H9 (cell line): ENCODE measurements at regions not wholly inside any gene's neighbourhood (a gene's known extent, or its start where the extent isn't known, plus 50 kb on each side); places are given as distances from the start of the nearest gene placed in this dataset.

ENCODE experiments used
- DNase-seq: peaks from one replicate; pipeline ENCODE4 v3.0.0-alpha.2; 2017
- H2AFZ ChIP-seq: one replicate; pipeline ENCODE4 v1.6.1; 2013; ENCODE audit warnings: mild to moderate bottlenecking, low read length, control low read depth, moderate library complexity
- H2AK5ac ChIP-seq: 2 replicates; pipeline ENCODE4 v1.6.1; 2013; ENCODE audit warnings: low read length, control low read depth, mixed read lengths; ENCODE audit not compliant: insufficient read length
- H2BK120ac ChIP-seq: one replicate; pipeline ENCODE4 v1.6.1; 2013; ENCODE audit warnings: low read depth, mild to moderate bottlenecking, low read length, control low read depth, inconsistent platforms; ENCODE audit not compliant: poor library complexity, severe bottlenecking
- H2BK12ac ChIP-seq: 2 replicates; pipeline ENCODE4 v1.6.1; 2013; ENCODE audit warnings: low read length, control low read depth, mixed read lengths, low read depth; ENCODE audit not compliant: insufficient read length
- H2BK15ac ChIP-seq: 2 replicates; pipeline ENCODE4 v1.6.1; 2013; ENCODE audit warnings: low read depth, low read length, control low read depth
- H2BK20ac ChIP-seq: one replicate; pipeline ENCODE4 v1.6.1; 2013; ENCODE audit warnings: low read depth, mild to moderate bottlenecking, low read length, control low read depth, inconsistent platforms; ENCODE audit not compliant: poor library complexity, severe bottlenecking
- H2BK5ac ChIP-seq: 2 replicates; pipeline ENCODE4 v1.6.1; 2013; ENCODE audit warnings: low read length, control low read depth, mixed read lengths; ENCODE audit not compliant: insufficient read length
- H3K14ac ChIP-seq: 2 replicates; pipeline ENCODE4 v1.6.1; 2013; ENCODE audit warnings: low read length, control low read depth; ENCODE audit not compliant: insufficient read depth
- H3K18ac ChIP-seq: 2 replicates; pipeline ENCODE4 v1.6.1; 2013; ENCODE audit warnings: low read depth, mild to moderate bottlenecking, mixed read lengths, low read length, control low read depth; ENCODE audit not compliant: insufficient read length
- H3K23ac ChIP-seq: 2 replicates; pipeline ENCODE4 v1.6.1; 2013; ENCODE audit warnings: low read length, control low read depth, mixed read lengths, low read depth; ENCODE audit not compliant: insufficient read length
- H3K23me2 ChIP-seq: 2 replicates; pipeline ENCODE4 v1.6.1; 2013; ENCODE audit warnings: low read depth, mild to moderate bottlenecking, mixed read lengths, low read length, control low read depth; ENCODE audit not compliant: insufficient read length, poor library complexity, severe bottlenecking
- H3K27ac ChIP-seq: 2 replicates; pipeline ENCODE4 v1.5.1; 2013; ENCODE audit warnings: low read length, control low read depth, mixed read lengths, low read depth; ENCODE audit not compliant: insufficient read length
- H3K27me3 ChIP-seq: 2 replicates; pipeline ENCODE4 v1.6.1; 2013; ENCODE audit warnings: low read length, control low read depth, inconsistent platforms; ENCODE audit not compliant: insufficient read depth
- H3K4ac ChIP-seq: 2 replicates; pipeline ENCODE4 v1.6.1; 2013; ENCODE audit warnings: low read depth, mild to moderate bottlenecking, control low read depth, inconsistent platforms, low read length, moderate library complexity
- H3K4me1 ChIP-seq: 2 replicates; pipeline ENCODE4 v1.6.1; 2013; ENCODE audit warnings: low read length, control low read depth, inconsistent platforms; ENCODE audit not compliant: insufficient read depth
- H3K4me2 ChIP-seq: 2 replicates; pipeline ENCODE4 v1.6.1; 2013; ENCODE audit warnings: low read length, control low read depth, mixed read lengths; ENCODE audit not compliant: insufficient read length, insufficient read depth
- H3K56ac ChIP-seq: 2 replicates; pipeline ENCODE4 v1.6.1; 2013; ENCODE audit warnings: low read depth, mild to moderate bottlenecking, mixed read lengths, low read length, control low read depth; ENCODE audit not compliant: insufficient read length
- H3K79me1 ChIP-seq: 2 replicates; pipeline ENCODE4 v1.6.1; 2013; ENCODE audit warnings: low read depth, mild to moderate bottlenecking, moderate library complexity, low read length, control low read depth, inconsistent platforms; ENCODE audit not compliant: insufficient read depth, poor library complexity, severe bottlenecking
- H3K79me2 ChIP-seq: 2 replicates; pipeline ENCODE4 v1.6.1; 2013; ENCODE audit warnings: low read length, control low read depth, inconsistent platforms; ENCODE audit not compliant: insufficient read depth
- H3K9ac ChIP-seq: 2 replicates; pipeline ENCODE4 v1.6.1; 2013; ENCODE audit warnings: low read length, control low read depth, mixed read lengths; ENCODE audit not compliant: insufficient read length; ENCODE audit errors: extremely low read depth
- H3K9me3 ChIP-seq: one replicate; pipeline ENCODE4 v1.6.1; 2013; ENCODE audit warnings: low read depth, low read length, inconsistent platforms; ENCODE audit not compliant: control insufficient read depth
- H3T11ph ChIP-seq: one replicate; pipeline ENCODE4 v1.6.1; 2013; ENCODE audit warnings: mild to moderate bottlenecking, low read length, control low read depth, inconsistent platforms
- H4K20me1 ChIP-seq: one replicate; pipeline ENCODE4 v1.6.1; 2013; ENCODE audit not compliant: control insufficient read depth, insufficient read length, insufficient read depth
- H4K5ac ChIP-seq: 2 replicates; pipeline ENCODE4 v1.6.1; 2013; ENCODE audit warnings: low read depth, mild to moderate bottlenecking, mixed read lengths, low read length, control low read depth; ENCODE audit not compliant: insufficient read length
- H4K8ac ChIP-seq: replicated peaks from 2 replicates; pipeline ENCODE4 v1.6.1; 2013; ENCODE audit warnings: low read length, control low read depth, mixed read lengths, low read depth; ENCODE audit not compliant: insufficient read length
- H4K91ac ChIP-seq: 2 replicates; pipeline ENCODE4 v1.6.1; 2013; ENCODE audit warnings: low read depth, mild to moderate bottlenecking, moderate library complexity, mixed read lengths, low read length, control low read depth; ENCODE audit not compliant: insufficient read length
- H3K27ac Mint-ChIP-seq, 3 experiments: 2 replicates in 2 of 3; 3 replicates in 1 of 3; pipeline ENCODE4 v1.8.0; 2020 to 2021; ENCODE audit warnings: mixed read lengths in 3 of 3, mild to moderate bottlenecking in 1 of 3, moderate library complexity in 1 of 3
- H3K27me3 Mint-ChIP-seq: 2 replicates; pipeline ENCODE4 v1.8.0; 2021; ENCODE audit warnings: low read depth, mild to moderate bottlenecking, moderate library complexity, mixed read lengths
- H3K36me3 Mint-ChIP-seq, 3 experiments: 2 replicates in 2 of 3; 3 replicates in 1 of 3; pipeline ENCODE4 v1.8.0; 2020 to 2021; ENCODE audit warnings: low read depth in 3 of 3, mixed read lengths in 3 of 3; ENCODE audit not compliant: insufficient read depth in 1 of 3
- H3K4me1 Mint-ChIP-seq, 2 experiments: 2 replicates each; pipeline ENCODE4 v1.8.0; 2020; ENCODE audit warnings: mixed read lengths in 2 of 2
- H3K4me3 Mint-ChIP-seq, 2 experiments: 2 replicates in 1 of 2; 3 replicates in 1 of 2; pipeline ENCODE4 v1.8.0; 2020 to 2021; ENCODE audit warnings: mild to moderate bottlenecking in 2 of 2, mixed read lengths in 2 of 2, moderate library complexity in 1 of 2
- H3K9me3 Mint-ChIP-seq, 2 experiments: 2 replicates in 1 of 2; 3 replicates in 1 of 2; pipeline ENCODE4 v1.8.0; 2020; ENCODE audit warnings: mild to moderate bottlenecking in 2 of 2, mixed read lengths in 2 of 2, moderate library complexity in 1 of 2
- CTCF ChIP-seq: fragments of 200-600 bp; sonication (generic); conservative IDR thresholded peaks from 3 replicates; pipeline ENCODE4 v1.8.0; 2021; ENCODE audit warnings: antibody characterized with exemption, mild to moderate bottlenecking
- WGBS: extraction: QIAGEN DNeasy Blood & Tissue Kit; methylation state at CpG from one replicate; pipeline ENCODE4 v1.1.7; 2013; ENCODE audit warnings: missing lambda C conversion rate, low lambda C conversion rate, mixed read lengths; ENCODE audit not compliant: insufficient read length; ENCODE audit errors: extremely low coverage; 5-methylcytosine and 5-hydroxymethylcytosine counted together

GRCh38 chr11:127693686-127694085, 693.1 kb upstream of the KIRREL3 start:
- H2BK12ac ChIP-seq: no peak overlapping the region
- TF ChIP-seq CTCF: no peak
- H2BK120ac ChIP-seq: no peak overlapping the region
- no peaks in the 10 kb centered on the region for H3K9me3 ChIP-seq
- no peaks in the 10 kb centered on the region for H3K23me2 ChIP-seq
- no peak overlapping the region for H2BK20ac ChIP-seq
- no CpG with 5 or more reads among the region's 3 CpGs for WGBS
- no peak overlapping the region for H3K27ac ChIP-seq
- H3K36me3 Mint-ChIP-seq: no peaks in the 10 kb centered on the region
- H3K4me1 Mint-ChIP-seq: no peaks in the 10 kb centered on the region
- no peak overlapping the region for H3K4ac ChIP-seq
- no peaks in the 10 kb centered on the region for H3K27me3 ChIP-seq
- no peak overlapping the region for H2AK5ac ChIP-seq
- no peak overlapping the region for H2AFZ ChIP-seq
- H3K4me3 Mint-ChIP-seq: no peak overlapping the region
- H3K79me1 ChIP-seq: no peaks in the 10 kb centered on the region
- no peak overlapping the region for H2BK15ac ChIP-seq
- H3K4me1 ChIP-seq: no peaks in the 10 kb centered on the region
- no peaks in the 10 kb centered on the region; a peak in 1 of 5 replicates for H3K9me3 Mint-ChIP-seq
- no peak overlapping the region for H2BK5ac ChIP-seq
- H3K18ac ChIP-seq: no peak overlapping the region
- H3K56ac ChIP-seq: no peak overlapping the region
- no peak overlapping the region for H3K4me2 ChIP-seq
- no peaks in the 10 kb centered on the region for H3K79me2 ChIP-seq
- H4K91ac ChIP-seq: no peak overlapping the region
- no peaks in the 10 kb centered on the region for H3K27me3 Mint-ChIP-seq
- H3K23ac ChIP-seq: no peak overlapping the region
- no peak for DNase-seq
- no peak overlapping the region for H4K8ac ChIP-seq
- H3K27ac Mint-ChIP-seq: no peak overlapping the region
- no peak overlapping the region for H3K9ac ChIP-seq
- no peak overlapping the region for H4K5ac ChIP-seq
- no peak overlapping the region for H3K14ac ChIP-seq
- H3T11ph ChIP-seq: no peak overlapping the region
- no peaks in the 10 kb centered on the region for H4K20me1 ChIP-seq
